Effector memory CD8-positive, alpha-beta T cell (primary cell): ENCODE measurements at regions not wholly inside any gene's neighbourhood (a gene's known extent, or its start where the extent isn't known, plus 50 kb on each side); places are given as distances from the start of the nearest gene placed in this dataset.

Experiments used
- ATAC-seq: fragments of 150-1000 bp; cut with Tn5 transposase; replicated peaks from 2 replicates; pipeline ENCODE4 v1.10.0; 2021; ENCODE audit warnings: mild to moderate bottlenecking, moderate library complexity
- DNase-seq, 3 experiments: peaks; one replicate each; pipeline ENCODE4 v3.0.0; 2021
- H3K27ac Mint-ChIP-seq, 2 donors: one replicate each; pipeline ENCODE4 v1.8.0; 2022; ENCODE audit warnings: mild to moderate bottlenecking in 2 of 2, mixed read lengths in 2 of 2, moderate library complexity in 2 of 2
- H3K27me3 Mint-ChIP-seq, 2 donors: one replicate each; pipeline ENCODE4 v1.8.0; 2022; ENCODE audit warnings: mixed read lengths in 2 of 2
- H3K36me3 Mint-ChIP-seq: one replicate; pipeline ENCODE4 v1.8.0; 2022; ENCODE audit warnings: mild to moderate bottlenecking, moderate library complexity, mixed read lengths; ENCODE audit not compliant: insufficient read depth
- H3K4me1 Mint-ChIP-seq, 2 donors: one replicate each; pipeline ENCODE4 v1.8.0; 2022; ENCODE audit warnings: low read depth in 2 of 2, mixed read lengths in 2 of 2
- H3K4me3 Mint-ChIP-seq, 2 donors: one replicate each; pipeline ENCODE4 v1.8.0; 2022; ENCODE audit warnings: mild to moderate bottlenecking in 2 of 2, mixed read lengths in 2 of 2, moderate library complexity in 2 of 2
- H3K9me3 Mint-ChIP-seq, 2 donors: one replicate each; pipeline ENCODE4 v1.8.0; 2022; ENCODE audit warnings: mixed read lengths in 2 of 2

GRCh38 chr7:156096771-156097538 lies 284.7 kb upstream of the SHH start:
- no peak for ATAC-seq
- H3K4me1 Mint-ChIP-seq, result peaks cover 0 to 2% of the 10 kb centered on the region in 2 donors
- DNase-seq, result no peak
- no peak overlapping the region for H3K4me3 Mint-ChIP-seq
- no peaks in the 10 kb centered on the region for H3K36me3 Mint-ChIP-seq
- no peaks in the 10 kb centered on the region for H3K9me3 Mint-ChIP-seq
- peaks cover 10 to 42% of the 10 kb centered on the region in 2 donors for H3K27me3 Mint-ChIP-seq
- H3K27ac Mint-ChIP-seq, result no peak overlapping the region

DNA sequence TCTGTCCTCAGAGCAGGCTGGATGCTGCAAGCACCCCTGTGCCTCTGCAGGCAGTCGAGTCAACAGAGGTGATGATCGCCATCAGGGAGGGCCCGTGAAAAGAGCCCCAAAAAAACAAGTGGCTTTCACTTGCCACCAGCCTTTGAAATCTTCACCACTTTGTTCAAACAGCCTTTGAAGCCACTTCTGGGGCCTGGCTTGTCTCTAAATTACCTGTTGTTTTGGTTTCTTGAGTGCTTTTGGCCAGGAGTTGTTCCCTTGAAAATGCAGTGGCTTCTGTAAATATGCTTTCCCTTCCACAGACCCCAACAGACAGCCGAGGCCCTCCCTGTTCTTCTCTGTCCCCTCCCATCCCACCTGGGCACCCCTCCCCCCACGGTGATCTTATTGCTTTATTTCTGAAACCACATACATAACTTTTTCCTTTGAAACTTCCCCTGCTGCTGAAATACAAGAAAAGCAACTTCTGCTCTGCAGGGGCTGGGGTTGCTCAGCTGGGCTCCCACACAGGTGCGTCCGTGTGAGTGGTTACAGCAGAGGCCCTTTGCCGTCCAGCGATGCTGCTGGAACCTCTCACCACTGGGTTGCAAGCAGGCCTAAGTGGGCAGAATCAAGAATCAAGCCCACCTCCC lies 283.8 kb upstream of the SHH start:
- DNase-seq, result no peak
- Mint-ChIP-seq H3K27me3 (peaks cover 10 to 51% of the 10 kb centered on the region in 2 donors), H3K27ac (no peak overlapping the region), H3K9me3 (no peaks in the 10 kb centered on the region), H3K4me3 (no peak overlapping the region), H3K36me3 (no peaks in the 10 kb centered on the region), H3K4me1 (peaks cover 0 to 2% of the 10 kb centered on the region in 2 donors)
- no peak for ATAC-seq

DNA sequence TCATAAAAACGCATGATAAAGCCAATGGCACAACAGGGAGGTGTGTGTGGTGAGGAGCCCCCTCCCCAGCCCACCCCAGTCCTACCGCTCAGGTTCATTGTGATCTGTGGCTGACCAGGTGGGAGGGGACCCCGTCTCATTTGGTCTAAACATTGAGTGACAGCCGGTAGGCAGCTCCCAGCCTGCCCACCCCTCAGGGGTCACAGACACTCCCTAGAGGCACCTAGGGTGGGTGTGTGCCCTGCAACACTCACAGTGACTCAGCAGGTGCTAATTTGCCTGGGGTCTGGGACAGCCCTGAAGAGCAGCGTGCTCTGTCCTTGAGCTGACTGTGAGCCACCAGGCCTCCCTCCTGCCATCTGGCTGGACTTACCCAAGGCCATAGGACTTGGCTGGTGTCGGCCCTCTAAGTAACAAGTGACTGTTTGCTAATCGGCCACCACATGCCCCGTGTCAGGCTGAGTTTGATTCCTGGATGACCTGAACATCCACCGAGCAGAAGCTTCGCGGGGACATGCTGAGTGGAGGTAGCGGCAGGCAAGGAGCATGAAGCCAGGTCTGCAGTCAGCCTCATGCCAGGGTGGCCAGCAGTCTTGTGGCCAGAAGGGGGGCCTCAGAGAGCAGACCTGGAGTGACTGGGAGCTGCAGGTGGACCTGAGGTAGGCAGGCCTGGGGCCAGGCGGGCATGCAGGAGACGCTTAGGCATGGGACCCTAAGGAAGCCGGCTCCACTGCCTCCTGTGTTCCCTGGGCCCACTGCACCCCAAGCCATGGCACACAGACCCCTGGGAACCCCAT lies 282.3 kb upstream of the SHH start:
- DNase-seq (no peak), ATAC-seq (no peak)
- Mint-ChIP-seq H3K9me3 (no peaks in the 10 kb centered on the region), H3K27ac (no peak overlapping the region), H3K27me3 (peaks cover 10 to 51% of the 10 kb centered on the region in 2 donors), H3K4me1 (peaks cover 0 to 2% of the 10 kb centered on the region in 2 donors), H3K4me3 (no peak overlapping the region), H3K36me3 (no peaks in the 10 kb centered on the region)

DNA sequence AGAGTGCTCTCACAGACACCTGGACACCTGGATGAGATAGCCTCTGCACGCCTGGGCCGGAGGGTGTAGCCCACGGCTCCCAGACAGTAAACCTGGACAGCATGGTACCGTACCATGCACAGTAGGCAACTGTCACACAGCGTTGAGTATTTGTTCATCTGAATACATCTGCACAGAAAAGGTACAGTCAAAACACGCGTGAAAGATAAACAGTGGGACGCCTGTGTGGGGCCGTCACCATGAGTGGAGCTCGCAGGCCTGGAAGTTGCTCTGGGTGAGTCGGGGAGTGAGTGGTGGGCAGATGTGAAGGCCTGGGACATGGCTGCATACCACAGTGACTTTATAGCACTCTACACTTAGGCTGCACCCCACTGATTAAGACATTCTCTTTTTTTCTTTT lies 280.0 kb upstream of the SHH start:
- ATAC-seq, result no peak
- H3K4me3 Mint-ChIP-seq, result no peak overlapping the region

DNA sequence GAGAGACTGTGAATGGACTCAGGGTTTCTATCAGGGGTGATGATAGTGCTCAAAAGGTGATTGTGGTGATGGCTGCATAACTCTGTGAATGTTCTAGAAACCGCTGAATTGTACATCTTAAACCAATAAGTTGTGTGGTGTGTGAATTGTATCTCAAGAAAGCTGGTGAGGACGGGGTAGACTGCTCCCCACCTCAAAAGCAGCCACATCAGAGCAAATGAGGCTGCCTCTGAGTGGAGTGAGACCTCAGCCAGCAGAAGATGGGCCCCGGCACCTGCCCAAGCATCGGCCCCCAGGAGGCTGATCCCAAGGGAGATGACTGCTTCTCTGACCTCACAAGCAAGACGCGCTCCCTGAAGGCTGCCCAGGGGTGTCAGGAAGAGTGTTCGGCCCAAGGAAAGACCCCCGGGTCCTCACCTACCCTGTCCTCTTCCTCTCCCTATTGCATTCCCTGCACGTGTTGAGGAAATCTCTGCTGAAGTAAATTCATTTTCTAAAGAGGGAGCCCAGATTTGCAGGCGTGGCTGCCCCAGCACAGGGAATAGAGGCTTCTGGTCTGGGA lies 279.3 kb upstream of the SHH start:
- Mint-ChIP-seq H3K27me3 (peaks cover 10 to 52% of the 10 kb centered on the region in 2 donors), H3K36me3 (no peaks in the 10 kb centered on the region), H3K4me1 (no peaks in the 10 kb centered on the region), H3K9me3 (no peaks in the 10 kb centered on the region), H3K27ac (no peak overlapping the region), H3K4me3 (no peak overlapping the region)
- no peak for ATAC-seq
- DNase-seq, result no peak

More for the DNA sequence above, 280.0 kb upstream of the SHH start:
- Mint-ChIP-seq H3K4me1 (peaks cover 0 to 2% of the 10 kb centered on the region in 2 donors), H3K27me3 (peaks cover 10 to 59% of the 10 kb centered on the region in 2 donors), H3K9me3 (no peaks in the 10 kb centered on the region), H3K36me3 (no peaks in the 10 kb centered on the region), H3K27ac (no peak overlapping the region)
- no peak for DNase-seq

- Mint-ChIP-seq H3K27ac (no peak overlapping the region), H3K9me3 (no peaks in the 10 kb centered on the region), H3K4me3 (no peak overlapping the region), H3K27me3 (peaks cover 5 to 46% of the 10 kb centered on the region in 2 donors), H3K4me1 (no peaks in the 10 kb centered on the region), H3K36me3 (no peaks in the 10 kb centered on the region)
- ATAC-seq (no peak), DNase-seq (no peak)
Measured at GRCh38 chr7:156090988-156091387, 278.7 kb upstream of the SHH start.

- no peak for DNase-seq
- Mint-ChIP-seq H3K4me3 (no peak overlapping the region), H3K9me3 (no peaks in the 10 kb centered on the region), H3K36me3 (no peaks in the 10 kb centered on the region), H3K4me1 (no peaks in the 10 kb centered on the region), H3K27me3 (peaks cover 5 to 40% of the 10 kb centered on the region in 2 donors), H3K27ac (no peak overlapping the region)
- no peak for ATAC-seq
Measured at GRCh38 chr7:156089222-156089621, 277.0 kb upstream of the SHH start.

GRCh38 chr7:156088115-156088514 lies 275.9 kb upstream of the SHH start:
- H3K4me1 Mint-ChIP-seq, result no peaks in the 10 kb centered on the region
- no peak overlapping the region for H3K27ac Mint-ChIP-seq
- no peak overlapping the region for H3K4me3 Mint-ChIP-seq
- no peaks in the 10 kb centered on the region for H3K9me3 Mint-ChIP-seq
- H3K36me3 Mint-ChIP-seq, result no peaks in the 10 kb centered on the region
- peaks cover 0 to 32% of the 10 kb centered on the region in 2 donors for H3K27me3 Mint-ChIP-seq
- ATAC-seq, result no peak
- no peak for DNase-seq

- H3K9me3 Mint-ChIP-seq, result no peaks in the 10 kb centered on the region
- DNase-seq (no peak), ATAC-seq (no peak)
- no peak overlapping the region for H3K4me3 Mint-ChIP-seq
- no peak overlapping the region for H3K27ac Mint-ChIP-seq
- H3K36me3 Mint-ChIP-seq, result no peaks in the 10 kb centered on the region
- no peaks in the 10 kb centered on the region for H3K4me1 Mint-ChIP-seq
- peaks cover 0 to 15% of the 10 kb centered on the region in 2 donors for H3K27me3 Mint-ChIP-seq
Measured at GRCh38 chr7:156082048-156083040, 270.1 kb upstream of the SHH start.

GRCh38 chr7:156080596-156080995 lies 268.3 kb upstream of the SHH start:
- ATAC-seq, result no peak
- Mint-ChIP-seq H3K36me3 (no peaks in the 10 kb centered on the region), H3K4me3 (no peak overlapping the region), H3K9me3 (no peaks in the 10 kb centered on the region), H3K27me3 (peaks cover 0 to 16% of the 10 kb centered on the region in 2 donors), H3K27ac (no peak overlapping the region), H3K4me1 (no peaks in the 10 kb centered on the region)
- DNase-seq, result no peak

GRCh38 chr7:156080046-156080445 lies 267.8 kb upstream of the SHH start:
- DNase-seq, result no peak
- H3K4me1 Mint-ChIP-seq, result no peaks in the 10 kb centered on the region
- peaks cover 0 to 21% of the 10 kb centered on the region in 2 donors for H3K27me3 Mint-ChIP-seq
- no peaks in the 10 kb centered on the region for H3K36me3 Mint-ChIP-seq
- H3K4me3 Mint-ChIP-seq, result no peak overlapping the region
- no peaks in the 10 kb centered on the region for H3K9me3 Mint-ChIP-seq
- no peak overlapping the region for H3K27ac Mint-ChIP-seq
- ATAC-seq, result no peak

- Mint-ChIP-seq H3K4me1 (no peaks in the 10 kb centered on the region), H3K36me3 (no peaks in the 10 kb centered on the region), H3K27me3 (peaks cover 0 to 25% of the 10 kb centered on the region in 2 donors), H3K27ac (no peak overlapping the region), H3K9me3 (no peaks in the 10 kb centered on the region), H3K4me3 (no peak overlapping the region)
- DNase-seq (no peak), ATAC-seq (no peak)
Measured at GRCh38 chr7:156079156-156079555, 266.9 kb upstream of the SHH start.
